IPS-20b (cell line): ENCODE measurements at regions not wholly inside any gene's neighbourhood (a gene's known extent, or its start where the extent isn't known, plus 50 kb on each side); places are given as distances from the start of the nearest gene placed in this dataset.

ENCODE experiments used
- H3K27ac ChIP-seq: one replicate; pipeline ENCODE4 v1.5.1; 2013; ENCODE audit warnings: low read length
- H3K27me3 ChIP-seq: 2 replicates; pipeline ENCODE4 v1.6.1; 2013; ENCODE audit warnings: mild to moderate bottlenecking, low read length, inconsistent platforms; ENCODE audit not compliant: insufficient read depth
- H3K36me3 ChIP-seq: 2 replicates; pipeline ENCODE4 v1.6.1; 2013; ENCODE audit warnings: low read depth, mild to moderate bottlenecking, inconsistent platforms, low read length, moderate library complexity; ENCODE audit not compliant: insufficient read depth
- H3K4me1 ChIP-seq: 2 replicates; pipeline ENCODE4 v1.6.1; 2013; ENCODE audit warnings: mild to moderate bottlenecking, control low read depth, inconsistent platforms, low read length, moderate library complexity; ENCODE audit not compliant: insufficient read depth
- H3K4me3 ChIP-seq: 2 replicates; pipeline ENCODE4 v1.5.1; 2013; ENCODE audit warnings: mild to moderate bottlenecking, low read length, inconsistent platforms
- H3K9ac ChIP-seq: 2 replicates; pipeline ENCODE4 v1.6.1; 2013; ENCODE audit warnings: low read depth, mild to moderate bottlenecking, inconsistent platforms, low read length, moderate library complexity
- H3K9me3 ChIP-seq: 2 replicates; pipeline ENCODE4 v1.6.1; 2013; ENCODE audit warnings: mild to moderate bottlenecking, low read depth, low read length, inconsistent platforms; ENCODE audit not compliant: insufficient read depth

DNA sequence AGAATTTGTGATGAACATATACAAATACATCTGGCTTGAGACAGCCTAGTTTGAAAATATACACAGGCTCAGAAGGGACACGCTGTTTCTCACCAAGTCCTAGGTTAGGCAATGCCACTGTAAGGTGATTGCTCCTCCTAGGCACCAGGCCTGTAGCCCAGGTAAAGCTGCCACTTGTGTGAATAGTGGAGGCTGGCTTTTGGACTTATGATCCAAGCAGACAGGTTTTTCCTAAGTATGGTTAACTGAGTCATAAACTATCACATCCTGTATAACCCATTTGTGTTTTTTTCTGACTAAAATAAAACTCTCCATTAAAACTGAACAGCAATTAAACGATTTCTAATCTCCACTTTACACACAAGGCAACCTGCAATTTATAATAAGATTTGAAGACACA is 81.0 kb downstream of the SEMA4F start:
- H3K27me3 ChIP-seq: no peaks in the 10 kb centered on the region
- peaks cover 5% of the 10 kb centered on the region; the same call in 1 of the 2 replicates for H3K36me3 ChIP-seq
- peaks cover 13% of the 10 kb centered on the region; the same call in 1 of the 2 replicates for H3K9me3 ChIP-seq
- peak overlapping the region; percentile 45 for H3K27ac ChIP-seq
- H3K9ac ChIP-seq: peak overlapping the region; percentile 26; the same call in 1 of the 2 replicates
- peaks cover 13% of the 10 kb centered on the region; the same call in 1 of the 2 replicates for H3K4me1 ChIP-seq
- H3K4me3 ChIP-seq: no peak overlapping the region

- no peak overlapping the region for H3K4me3 ChIP-seq
- H3K9me3 ChIP-seq: peaks cover 13% of the 10 kb centered on the region; the same call in 1 of the 2 replicates
- peaks cover 13% of the 10 kb centered on the region; the same call in 1 of the 2 replicates for H3K4me1 ChIP-seq
- H3K27ac ChIP-seq: peak overlapping the region; percentile 45
- peak overlapping the region; percentile 26; the same call in 1 of the 2 replicates for H3K9ac ChIP-seq
- H3K27me3 ChIP-seq: no peaks in the 10 kb centered on the region
- H3K36me3 ChIP-seq: peaks cover 5% of the 10 kb centered on the region; the same call in 1 of the 2 replicates
Measured at GRCh38 chr2:74735564-74735963, 81.5 kb downstream of the SEMA4F start.

DNA sequence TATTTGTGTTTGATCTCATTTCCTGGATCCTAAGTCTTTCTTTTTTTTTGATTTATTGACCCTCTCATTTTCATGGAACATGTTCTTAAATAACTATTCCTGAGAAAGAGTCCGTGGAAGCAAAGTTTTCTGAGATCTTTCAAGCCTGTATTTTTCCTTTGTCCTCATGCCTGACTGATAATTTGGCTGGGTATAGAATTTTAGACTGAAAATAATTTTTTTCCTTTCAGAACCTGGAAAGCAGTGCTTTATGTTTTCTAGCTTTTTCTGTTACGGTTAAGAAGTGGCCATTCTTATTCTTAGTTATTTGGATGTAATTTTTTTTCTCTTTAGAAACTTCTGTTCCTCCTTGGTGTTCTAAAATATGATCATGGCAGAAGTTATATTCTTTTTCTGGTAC is 82.5 kb downstream of the SEMA4F start:
- Histone ChIP-seq H3K9me3 (peaks cover 13% of the 10 kb centered on the region; the same call in 1 of the 2 replicates), H3K9ac (no peak overlapping the region), H3K27ac (no peak overlapping the region), H3K4me3 (no peak overlapping the region), H3K36me3 (peaks cover 5% of the 10 kb centered on the region; the same call in 1 of the 2 replicates), H3K4me1 (peaks cover 17% of the 10 kb centered on the region; the same call in 1 of the 2 replicates), H3K27me3 (no peaks in the 10 kb centered on the region)

DNA sequence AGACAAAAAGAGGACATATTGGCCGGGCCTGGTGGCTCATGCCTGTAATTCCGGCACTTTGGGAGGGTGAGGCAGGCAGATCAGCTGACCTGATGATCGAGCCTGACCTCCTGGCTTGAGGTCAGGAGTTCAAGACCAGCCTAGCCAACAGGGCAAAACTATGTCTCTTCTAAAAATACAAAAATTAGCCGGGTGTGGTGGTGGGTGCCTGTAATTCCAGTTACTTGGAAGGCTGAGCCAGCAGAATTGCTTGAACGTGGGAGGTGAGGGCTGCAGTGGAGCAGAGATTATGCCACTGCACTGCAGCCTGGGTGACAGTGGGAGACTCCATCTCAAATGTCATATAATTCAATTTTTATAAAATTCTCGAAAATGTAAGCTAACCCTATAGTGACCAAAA is 84.5 kb downstream of the SEMA4F start:
- H3K27ac ChIP-seq: no peak overlapping the region
- H3K36me3 ChIP-seq: peaks cover 5% of the 10 kb centered on the region; the same call in 1 of the 2 replicates

DNA sequence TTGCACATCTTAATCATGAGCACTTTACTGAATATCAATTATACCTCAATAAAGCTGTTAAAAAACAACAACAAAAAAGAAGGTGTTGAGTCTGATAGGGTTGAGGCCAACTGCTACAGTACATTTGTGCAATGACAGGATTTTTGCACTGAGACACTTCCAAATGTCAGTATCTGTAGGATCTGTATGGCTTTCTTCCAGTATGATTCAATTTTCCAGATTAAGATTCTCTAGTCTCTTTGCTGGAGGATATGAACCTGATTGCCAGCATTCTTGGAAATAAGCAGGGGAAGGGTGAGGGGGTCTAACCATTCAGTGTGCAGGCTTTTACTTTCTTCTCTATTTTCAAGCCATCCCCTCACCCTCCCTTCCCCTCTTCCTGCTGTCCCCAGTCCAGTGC is 85.1 kb downstream of the SEMA4F start:
- Histone ChIP-seq H3K27me3 (no peaks in the 10 kb centered on the region), H3K27ac (no peak overlapping the region), H3K9me3 (peaks cover 13% of the 10 kb centered on the region; the same call in 1 of the 2 replicates), H3K9ac (no peak overlapping the region), H3K36me3 (peaks cover 5% of the 10 kb centered on the region; the same call in 1 of the 2 replicates), H3K4me3 (no peak overlapping the region), H3K4me1 (peaks cover 17% of the 10 kb centered on the region; the same call in 1 of the 2 replicates)

More for the DNA sequence above, 84.5 kb downstream of the SEMA4F start:
- Histone ChIP-seq H3K9ac (no peak overlapping the region), H3K27me3 (no peaks in the 10 kb centered on the region), H3K4me3 (no peak overlapping the region), H3K9me3 (peaks cover 13% of the 10 kb centered on the region; the same call in 1 of the 2 replicates), H3K4me1 (peaks cover 17% of the 10 kb centered on the region; the same call in 1 of the 2 replicates)

- Histone ChIP-seq H3K36me3 (peaks cover 5% of the 10 kb centered on the region; the same call in 1 of the 2 replicates), H3K9ac (no peak overlapping the region), H3K9me3 (peaks cover 13% of the 10 kb centered on the region; the same call in 1 of the 2 replicates), H3K27me3 (no peaks in the 10 kb centered on the region), H3K4me1 (peaks cover 13% of the 10 kb centered on the region; the same call in 1 of the 2 replicates), H3K27ac (no peak overlapping the region), H3K4me3 (no peak overlapping the region)
Measured at GRCh38 chr2:74739733-74740241, 85.7 kb downstream of the SEMA4F start.

GRCh38 chr2:74740395-74740740 is 86.3 kb downstream of the SEMA4F start:
- Histone ChIP-seq H3K9ac (no peak overlapping the region), H3K9me3 (peaks cover 13% of the 10 kb centered on the region; the same call in 1 of the 2 replicates), H3K36me3 (peaks cover 5% of the 10 kb centered on the region; the same call in 1 of the 2 replicates), H3K27me3 (no peaks in the 10 kb centered on the region), H3K27ac (no peak overlapping the region), H3K4me1 (peaks cover 9% of the 10 kb centered on the region; the same call in 1 of the 2 replicates), H3K4me3 (no peak overlapping the region)

GRCh38 chr2:74740741-74741431 is 86.8 kb downstream of the SEMA4F start:
- peaks cover 13% of the 10 kb centered on the region; the same call in 1 of the 2 replicates for H3K9me3 ChIP-seq
- no peak overlapping the region for H3K27ac ChIP-seq
- peaks cover 5% of the 10 kb centered on the region; the same call in 1 of the 2 replicates for H3K36me3 ChIP-seq
- H3K4me3 ChIP-seq: no peak overlapping the region
- no peaks in the 10 kb centered on the region for H3K27me3 ChIP-seq
- no peak overlapping the region for H3K9ac ChIP-seq
- peaks cover 7% of the 10 kb centered on the region; the same call in 1 of the 2 replicates for H3K4me1 ChIP-seq

GRCh38 chr2:74741629-74742028 is 87.6 kb downstream of the SEMA4F start:
- Histone ChIP-seq H3K9me3 (peaks cover 9% of the 10 kb centered on the region; the same call in 1 of the 2 replicates), H3K9ac (no peak overlapping the region), H3K36me3 (peaks cover 1% of the 10 kb centered on the region; the same call in 1 of the 2 replicates), H3K27me3 (no peaks in the 10 kb centered on the region), H3K27ac (no peak overlapping the region), H3K4me3 (no peak overlapping the region), H3K4me1 (peaks cover 7% of the 10 kb centered on the region; the same call in 1 of the 2 replicates)

- Histone ChIP-seq H3K4me1 (peaks cover 7% of the 10 kb centered on the region; the same call in 1 of the 2 replicates), H3K9me3 (0 out of 2 replicates have a peak, but pooled peaks cover under 1% of the 10 kb centered on the region), H3K36me3 (no peaks in the 10 kb centered on the region), H3K27ac (no peak overlapping the region), H3K27me3 (no peaks in the 10 kb centered on the region), H3K9ac (no peak overlapping the region), H3K4me3 (no peak overlapping the region)
Measured at GRCh38 chr2:74742471-74742870, 88.4 kb downstream of the SEMA4F start.

DNA sequence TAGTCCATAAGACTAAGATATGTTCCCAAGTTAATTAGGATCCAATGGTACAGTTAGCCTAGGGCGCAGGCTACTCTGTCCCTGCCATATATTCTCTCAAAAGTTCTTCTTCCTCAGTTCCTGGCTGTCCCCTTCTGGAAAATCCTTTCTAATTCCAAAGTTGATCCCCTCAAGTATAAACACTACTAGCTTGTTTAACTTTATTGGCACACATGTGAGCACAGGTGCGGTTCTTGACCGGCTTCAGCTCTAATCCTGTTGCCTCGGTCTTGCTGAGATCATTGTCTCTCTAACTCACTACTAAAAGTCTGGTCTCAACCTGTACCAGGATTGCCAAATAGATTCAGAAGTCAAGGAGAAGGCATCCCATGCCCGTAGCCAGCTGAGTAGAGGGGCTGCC is 89.0 kb downstream of the SEMA4F start:
- H3K36me3 ChIP-seq: no peaks in the 10 kb centered on the region
- H3K9ac ChIP-seq: no peak overlapping the region
- H3K4me1 ChIP-seq: peaks cover 7% of the 10 kb centered on the region; the same call in 1 of the 2 replicates
- no peak overlapping the region for H3K4me3 ChIP-seq
- H3K27me3 ChIP-seq: no peaks in the 10 kb centered on the region
- H3K27ac ChIP-seq: no peak overlapping the region
- no peaks in the 10 kb centered on the region for H3K9me3 ChIP-seq
